ENCODE measurements at regions not wholly inside any gene's neighbourhood (a gene's known extent, or its start where the extent isn't known, plus 50 kb on each side); places are given as distances from the start of the nearest gene placed in this dataset.

GRCh38 chr16:9503251-9503984 is 412.0 kb downstream of the HAPSTR1 start:
- Histone ChIP-seq H3K9me3 (ENCODE audit: control insufficient read depth, insufficient read depth, low read depth, low read length) (no peaks in the 10 kb centered on the region), H3K27ac (ENCODE audit: insufficient read depth, low read length) (no peak overlapping the region), H3K27me3 (ENCODE audit: control insufficient read depth, insufficient read depth, low read length) (no peaks in the 10 kb centered on the region), H3K9ac (ENCODE audit: insufficient read depth, low read length) (no peak overlapping the region), H4K20me1 (ENCODE audit: control insufficient read depth, extremely low read depth, insufficient read depth, low read length) (no peaks in the 10 kb centered on the region), H2AFZ (ENCODE audit: low read length) (no peak overlapping the region), H3K4me3 (replicated peaks in 1 of 4; ENCODE audit: control extremely low read depth in 1 of 4, insufficient read depth in 1 of 4, low read depth in 3 of 4, low read length in 4 of 4) (no peak overlapping the region), H3K4me1 (ENCODE audit: control insufficient read depth, extremely low read depth, insufficient read depth, low read length) (no peaks in the 10 kb centered on the region), H3K79me2 (ENCODE audit: control insufficient read depth, insufficient read depth, low read length) (no peaks in the 10 kb centered on the region), H3K4me2 (ENCODE audit: extremely low read depth, insufficient read depth, low read length) (no peak overlapping the region), H3K36me3 (ENCODE audit: control insufficient read depth, insufficient read depth, low read length) (no peaks in the 10 kb centered on the region)
- DNase-seq (ENCODE audit: low read depth in 2 of 2) = no peak
- no peak for TF ChIP-seq EZH2 (IDR thresholded peaks at IDR 0.05; ENCODE audit: low read length, missing control alignments)
- TF ChIP-seq CTCF (conservative IDR thresholded peaks at IDR 0.05 in 1 of 2, IDR thresholded peaks at IDR 0.05 in 1 of 2; ENCODE audit: low read depth in 1 of 2, low read length in 2 of 2) = no peak

GRCh38 chr16:9508328-9508936 is 417.0 kb downstream of the HAPSTR1 start:
- no peaks in the 10 kb centered on the region for H3K36me3 ChIP-seq (ENCODE audit: control insufficient read depth, insufficient read depth, low read length)
- no peak for DNase-seq (ENCODE audit: low read depth in 2 of 2)
- TF ChIP-seq CTCF (conservative IDR thresholded peaks at IDR 0.05 in 1 of 2, IDR thresholded peaks at IDR 0.05 in 1 of 2; ENCODE audit: low read depth in 1 of 2, low read length in 2 of 2) (no peak), EZH2 (IDR thresholded peaks at IDR 0.05; ENCODE audit: low read length, missing control alignments) (no peak)
- H3K4me1 ChIP-seq (ENCODE audit: control insufficient read depth, extremely low read depth, insufficient read depth, low read length) = no peaks in the 10 kb centered on the region
- H4K20me1 ChIP-seq (ENCODE audit: control insufficient read depth, extremely low read depth, insufficient read depth, low read length) = no peaks in the 10 kb centered on the region
- H3K4me3 ChIP-seq (replicated peaks in 1 of 4; ENCODE audit: control extremely low read depth in 1 of 4, insufficient read depth in 1 of 4, low read depth in 3 of 4, low read length in 4 of 4) = no peak overlapping the region
- H3K27me3 ChIP-seq (ENCODE audit: control insufficient read depth, insufficient read depth, low read length) = no peaks in the 10 kb centered on the region
- H3K4me2 ChIP-seq (ENCODE audit: extremely low read depth, insufficient read depth, low read length) = no peak overlapping the region
- no peak overlapping the region for H3K9ac ChIP-seq (ENCODE audit: insufficient read depth, low read length)
- H3K27ac ChIP-seq (ENCODE audit: insufficient read depth, low read length) = no peak overlapping the region
- no peaks in the 10 kb centered on the region for H3K79me2 ChIP-seq (ENCODE audit: control insufficient read depth, insufficient read depth, low read length)
- no peaks in the 10 kb centered on the region for H3K9me3 ChIP-seq (ENCODE audit: control insufficient read depth, insufficient read depth, low read depth, low read length)
- no peak overlapping the region for H2AFZ ChIP-seq (ENCODE audit: low read length)

- no peak overlapping the region for H2AFZ ChIP-seq (ENCODE audit: low read length)
- TF ChIP-seq EZH2 (IDR thresholded peaks at IDR 0.05; ENCODE audit: low read length, missing control alignments) (no peak), CTCF (conservative IDR thresholded peaks at IDR 0.05 in 1 of 2, IDR thresholded peaks at IDR 0.05 in 1 of 2; ENCODE audit: low read depth in 1 of 2, low read length in 2 of 2) (no peak)
- H3K4me1 ChIP-seq (ENCODE audit: control insufficient read depth, extremely low read depth, insufficient read depth, low read length) = no peaks in the 10 kb centered on the region
- H3K4me2 ChIP-seq (ENCODE audit: extremely low read depth, insufficient read depth, low read length) = no peak overlapping the region
- H4K20me1 ChIP-seq (ENCODE audit: control insufficient read depth, extremely low read depth, insufficient read depth, low read length) = no peaks in the 10 kb centered on the region
- H3K79me2 ChIP-seq (ENCODE audit: control insufficient read depth, insufficient read depth, low read length) = no peaks in the 10 kb centered on the region
- H3K36me3 ChIP-seq (ENCODE audit: control insufficient read depth, insufficient read depth, low read length) = no peaks in the 10 kb centered on the region
- H3K9me3 ChIP-seq (ENCODE audit: control insufficient read depth, insufficient read depth, low read depth, low read length) = no peaks in the 10 kb centered on the region
- no peak overlapping the region for H3K27ac ChIP-seq (ENCODE audit: insufficient read depth, low read length)
- no peak overlapping the region for H3K9ac ChIP-seq (ENCODE audit: insufficient read depth, low read length)
- no peak overlapping the region for H3K4me3 ChIP-seq (replicated peaks in 1 of 4; ENCODE audit: control extremely low read depth in 1 of 4, insufficient read depth in 1 of 4, low read depth in 3 of 4, low read length in 4 of 4)
- no peak for DNase-seq (ENCODE audit: low read depth in 2 of 2)
- no peaks in the 10 kb centered on the region for H3K27me3 ChIP-seq (ENCODE audit: control insufficient read depth, insufficient read depth, low read length)
Observed at GRCh38 chr16:9509663-9510062, 418.2 kb downstream of the HAPSTR1 start.

Data from fibroblast of lung (primary cell).